ENCODE measurements at regions not wholly inside any gene's neighbourhood (a gene's known extent, or its start where the extent isn't known, plus 50 kb on each side); places are given as distances from the start of the nearest gene placed in this dataset.

DNA sequence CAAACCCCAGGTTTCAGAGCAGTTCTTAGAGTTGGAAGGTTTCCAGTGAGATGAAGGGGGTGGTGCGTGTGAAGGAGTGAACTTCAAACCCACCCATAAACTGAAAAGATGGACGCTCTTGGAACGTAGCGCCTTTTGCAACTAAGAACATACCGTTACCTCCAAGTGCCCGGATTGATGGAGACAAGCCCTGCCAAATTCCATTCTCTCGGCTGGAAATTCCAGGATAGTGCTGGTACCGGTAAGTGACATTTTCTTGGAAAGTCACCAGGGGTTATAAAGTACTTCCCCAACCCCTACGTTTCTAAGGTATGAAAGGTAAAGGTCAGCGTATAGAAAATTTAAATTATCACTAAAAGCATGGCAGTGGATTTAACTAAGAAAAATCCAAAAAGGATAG lies 91.6 kb upstream of the CLDN14 start:
- Histone ChIP-seq H3K4me1 (ENCODE audit: control insufficient read depth, insufficient read depth, low read length) (no peaks in the 10 kb centered on the region), H3K27me3 (ENCODE audit: control insufficient read depth, insufficient read depth, low read length) (peaks cover 12% of the 10 kb centered on the region), H3K9me3 (ENCODE audit: control insufficient read depth, low read depth, low read length) (no peaks in the 10 kb centered on the region), H3K36me3 (ENCODE audit: control insufficient read depth, insufficient read depth, low read length) (no peaks in the 10 kb centered on the region), H3K27ac (ENCODE audit: low read length) (no peak overlapping the region), H3K4me3 (ENCODE audit: low read length) (no peak overlapping the region)
- no CpG with 5 or more reads among the region's 10 CpGs for WGBS (ENCODE audit: insufficient coverage, low lambda C conversion rate)
- no peak for DNase-seq

DNA sequence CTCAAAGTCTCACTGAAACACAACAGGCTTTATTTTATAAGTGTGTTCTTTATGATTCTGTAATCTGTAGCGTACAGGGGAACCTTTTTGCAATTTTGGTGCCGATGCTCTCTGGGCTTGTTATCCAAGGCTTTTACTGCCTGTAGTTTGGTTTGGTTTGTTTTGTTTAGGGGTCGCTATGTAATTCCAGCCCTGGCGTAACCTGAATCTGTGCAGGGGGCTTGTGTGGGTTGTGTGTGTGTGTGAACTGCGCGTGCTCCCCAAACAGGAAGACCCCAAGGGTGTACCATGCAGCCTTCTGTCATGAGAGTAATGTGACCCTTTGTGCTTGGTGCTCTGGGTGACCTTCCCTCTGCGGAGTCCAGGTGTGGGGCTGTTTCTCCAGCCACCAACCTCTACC lies 92.1 kb upstream of the CLDN14 start:
- Histone ChIP-seq H3K4me3 (ENCODE audit: low read length) (no peak overlapping the region), H3K27ac (ENCODE audit: low read length) (no peak overlapping the region)
- WGBS (ENCODE audit: insufficient coverage, low lambda C conversion rate): no CpG with 5 or more reads among the region's 7 CpGs

DNA sequence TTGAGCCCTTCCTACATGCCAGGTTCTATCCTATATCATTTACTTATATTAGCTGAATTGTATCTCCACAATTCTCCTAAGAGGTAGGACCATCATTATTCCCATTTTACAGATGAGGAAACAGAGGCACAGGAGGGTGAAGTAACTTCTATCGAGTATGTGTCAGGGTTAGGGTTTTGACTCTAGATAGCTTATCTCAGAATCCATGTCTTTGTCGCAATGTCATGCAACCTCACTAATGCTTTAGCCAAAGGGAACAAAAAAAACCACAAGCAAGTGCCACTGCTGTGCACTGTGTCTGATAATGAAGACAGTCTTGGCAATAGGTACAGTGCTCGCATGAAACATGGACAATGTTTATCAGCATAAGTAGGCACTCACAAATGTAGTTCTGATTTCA lies 95.4 kb upstream of the CLDN14 start:
- WGBS (ENCODE audit: insufficient coverage, low lambda C conversion rate): no CpG with 5 or more reads among the region's 3 CpGs
- Histone ChIP-seq H3K27ac (ENCODE audit: low read length) (no peak overlapping the region), H3K4me3 (ENCODE audit: low read length) (no peak overlapping the region), H3K27me3 (ENCODE audit: control insufficient read depth, insufficient read depth, low read length) (peaks cover 2% of the 10 kb centered on the region), H3K4me1 (ENCODE audit: control insufficient read depth, insufficient read depth, low read length) (no peaks in the 10 kb centered on the region), H3K36me3 (ENCODE audit: control insufficient read depth, insufficient read depth, low read length) (no peaks in the 10 kb centered on the region), H3K9me3 (ENCODE audit: control insufficient read depth, low read depth, low read length) (no peaks in the 10 kb centered on the region)
- no peak for DNase-seq

More for the DNA sequence above, 92.1 kb upstream of the CLDN14 start:
- no peak for DNase-seq
- H3K4me1 ChIP-seq (ENCODE audit: control insufficient read depth, insufficient read depth, low read length): no peaks in the 10 kb centered on the region
- H3K9me3 ChIP-seq (ENCODE audit: control insufficient read depth, low read depth, low read length): no peaks in the 10 kb centered on the region
- no peaks in the 10 kb centered on the region for H3K36me3 ChIP-seq (ENCODE audit: control insufficient read depth, insufficient read depth, low read length)
- peaks cover 7% of the 10 kb centered on the region for H3K27me3 ChIP-seq (ENCODE audit: control insufficient read depth, insufficient read depth, low read length)

DNA sequence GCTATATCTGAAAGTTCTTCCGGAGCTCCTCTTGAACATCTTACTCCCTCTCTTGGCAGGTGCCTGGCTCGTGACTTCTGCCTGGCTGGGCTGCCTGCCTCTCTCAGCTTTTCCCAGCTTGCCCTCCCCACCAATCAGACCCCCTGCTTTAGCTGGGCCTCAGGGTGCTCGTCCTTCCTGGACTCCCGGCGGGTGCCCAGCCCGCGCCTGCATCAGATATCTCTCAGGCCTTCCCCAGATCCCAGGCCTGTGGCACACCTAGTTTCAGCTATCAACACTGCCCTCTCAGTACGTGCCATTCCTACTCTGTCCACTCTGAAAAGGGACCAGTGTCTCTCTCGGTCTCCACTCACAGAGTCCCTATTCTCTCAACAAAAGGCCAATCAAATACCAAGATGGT lies 96.5 kb upstream of the CLDN14 start:
- H3K27me3 ChIP-seq (ENCODE audit: control insufficient read depth, insufficient read depth, low read length): peaks cover under 1% of the 10 kb centered on the region

DNA sequence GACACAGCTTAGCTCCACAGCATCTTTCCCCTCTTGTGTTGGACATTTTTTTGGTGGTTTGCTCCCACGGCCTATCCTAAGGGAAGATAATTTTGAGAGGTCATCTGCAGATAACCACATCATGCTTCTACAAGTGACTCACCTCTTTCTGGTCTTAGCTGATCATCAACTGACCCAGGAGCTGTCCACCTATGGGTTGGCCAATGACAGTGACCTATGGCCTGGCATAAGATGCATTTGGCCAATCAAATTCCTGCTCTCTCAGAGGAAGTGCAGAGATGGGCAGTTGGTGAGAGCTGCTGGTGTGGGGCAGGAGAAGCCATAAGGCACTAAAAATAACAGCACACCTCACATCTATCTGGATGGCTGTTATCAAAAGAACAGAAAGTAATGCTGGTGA lies 100.0 kb upstream of the CLDN14 start:
- Histone ChIP-seq H3K36me3 (ENCODE audit: control insufficient read depth, insufficient read depth, low read length) (no peaks in the 10 kb centered on the region), H3K4me3 (ENCODE audit: low read length) (no peak overlapping the region), H3K9me3 (ENCODE audit: control insufficient read depth, low read depth, low read length) (no peaks in the 10 kb centered on the region), H3K4me1 (ENCODE audit: control insufficient read depth, insufficient read depth, low read length) (no peaks in the 10 kb centered on the region), H3K27ac (ENCODE audit: low read length) (no peak overlapping the region), H3K27me3 (ENCODE audit: control insufficient read depth, insufficient read depth, low read length) (peaks cover 2% of the 10 kb centered on the region)
- DNase-seq: no peak
- no CpG with 5 or more reads among the region's 1 CpG for WGBS (ENCODE audit: insufficient coverage, low lambda C conversion rate)

More for the DNA sequence above, 96.5 kb upstream of the CLDN14 start:
- H3K36me3 ChIP-seq (ENCODE audit: control insufficient read depth, insufficient read depth, low read length): no peaks in the 10 kb centered on the region
- H3K4me3 ChIP-seq (ENCODE audit: low read length): no peak overlapping the region
- no peak overlapping the region for H3K27ac ChIP-seq (ENCODE audit: low read length)
- no peaks in the 10 kb centered on the region for H3K9me3 ChIP-seq (ENCODE audit: control insufficient read depth, low read depth, low read length)
- no CpG with 5 or more reads among the region's 9 CpGs for WGBS (ENCODE audit: insufficient coverage, low lambda C conversion rate)
- no peaks in the 10 kb centered on the region for H3K4me1 ChIP-seq (ENCODE audit: control insufficient read depth, insufficient read depth, low read length)
- DNase-seq: no peak

DNA sequence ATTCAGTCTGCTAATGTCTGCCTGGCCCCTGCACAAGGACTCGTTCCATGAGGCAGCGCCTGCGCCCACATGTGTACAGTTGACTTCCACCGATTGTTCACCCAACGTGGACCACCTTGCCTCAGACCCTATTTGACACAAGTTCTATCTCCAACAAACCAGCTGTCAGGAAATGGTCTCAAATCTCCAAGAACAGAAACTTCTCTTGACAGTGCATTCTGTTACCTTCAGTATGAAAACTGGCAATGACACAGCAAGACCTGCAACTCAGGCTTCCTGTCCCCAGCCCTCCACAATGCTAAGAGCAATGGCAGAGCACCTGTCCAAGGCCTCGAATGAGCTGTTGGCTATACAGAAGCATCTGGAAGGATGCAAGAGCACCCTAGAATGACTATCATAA lies 102.3 kb upstream of the CLDN14 start:
- H3K4me3 ChIP-seq (ENCODE audit: low read length): no peak overlapping the region
- 94% methylated on average over 5 of the region's 6 CpGs for WGBS (ENCODE audit: insufficient coverage, low lambda C conversion rate)
- DNase-seq: no peak

DNA sequence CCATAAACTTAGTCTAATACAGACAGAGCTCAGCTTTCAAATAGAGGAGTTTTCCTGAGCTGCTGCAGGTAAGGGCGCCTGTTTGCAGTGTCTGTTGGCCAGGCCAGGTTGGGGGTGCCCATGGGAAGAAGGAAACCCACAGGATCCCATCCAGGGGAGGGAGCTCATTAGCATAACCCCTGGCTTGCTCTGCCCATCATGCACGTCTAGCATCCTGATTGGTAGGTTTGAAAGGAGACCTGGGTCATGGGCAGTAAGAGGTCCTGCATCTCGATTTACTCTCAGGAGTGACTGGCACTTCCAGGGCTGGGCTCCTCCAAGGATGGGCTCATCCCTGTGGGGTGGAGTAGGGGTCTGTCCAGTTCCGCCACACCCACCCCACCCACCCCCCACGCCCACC lies 103.7 kb upstream of the CLDN14 start:
- DNase-seq: no peak
- no peaks in the 10 kb centered on the region for H3K4me1 ChIP-seq (ENCODE audit: control insufficient read depth, insufficient read depth, low read length)
- H3K27ac ChIP-seq (ENCODE audit: low read length): no peak overlapping the region
- H3K27me3 ChIP-seq (ENCODE audit: control insufficient read depth, insufficient read depth, low read length): peaks cover 6% of the 10 kb centered on the region
- no CpG with 5 or more reads among the region's 5 CpGs for WGBS (ENCODE audit: insufficient coverage, low lambda C conversion rate)
- H3K4me3 ChIP-seq (ENCODE audit: low read length): no peak overlapping the region
- H3K36me3 ChIP-seq (ENCODE audit: control insufficient read depth, insufficient read depth, low read length): no peaks in the 10 kb centered on the region
- no peaks in the 10 kb centered on the region for H3K9me3 ChIP-seq (ENCODE audit: control insufficient read depth, low read depth, low read length)

More for the DNA sequence above, 102.3 kb upstream of the CLDN14 start:
- Histone ChIP-seq H3K9me3 (ENCODE audit: control insufficient read depth, low read depth, low read length) (no peaks in the 10 kb centered on the region), H3K36me3 (ENCODE audit: control insufficient read depth, insufficient read depth, low read length) (no peaks in the 10 kb centered on the region), H3K27ac (ENCODE audit: low read length) (no peak overlapping the region), H3K4me1 (ENCODE audit: control insufficient read depth, insufficient read depth, low read length) (no peaks in the 10 kb centered on the region), H3K27me3 (ENCODE audit: control insufficient read depth, insufficient read depth, low read length) (peaks cover 3% of the 10 kb centered on the region)

DNA sequence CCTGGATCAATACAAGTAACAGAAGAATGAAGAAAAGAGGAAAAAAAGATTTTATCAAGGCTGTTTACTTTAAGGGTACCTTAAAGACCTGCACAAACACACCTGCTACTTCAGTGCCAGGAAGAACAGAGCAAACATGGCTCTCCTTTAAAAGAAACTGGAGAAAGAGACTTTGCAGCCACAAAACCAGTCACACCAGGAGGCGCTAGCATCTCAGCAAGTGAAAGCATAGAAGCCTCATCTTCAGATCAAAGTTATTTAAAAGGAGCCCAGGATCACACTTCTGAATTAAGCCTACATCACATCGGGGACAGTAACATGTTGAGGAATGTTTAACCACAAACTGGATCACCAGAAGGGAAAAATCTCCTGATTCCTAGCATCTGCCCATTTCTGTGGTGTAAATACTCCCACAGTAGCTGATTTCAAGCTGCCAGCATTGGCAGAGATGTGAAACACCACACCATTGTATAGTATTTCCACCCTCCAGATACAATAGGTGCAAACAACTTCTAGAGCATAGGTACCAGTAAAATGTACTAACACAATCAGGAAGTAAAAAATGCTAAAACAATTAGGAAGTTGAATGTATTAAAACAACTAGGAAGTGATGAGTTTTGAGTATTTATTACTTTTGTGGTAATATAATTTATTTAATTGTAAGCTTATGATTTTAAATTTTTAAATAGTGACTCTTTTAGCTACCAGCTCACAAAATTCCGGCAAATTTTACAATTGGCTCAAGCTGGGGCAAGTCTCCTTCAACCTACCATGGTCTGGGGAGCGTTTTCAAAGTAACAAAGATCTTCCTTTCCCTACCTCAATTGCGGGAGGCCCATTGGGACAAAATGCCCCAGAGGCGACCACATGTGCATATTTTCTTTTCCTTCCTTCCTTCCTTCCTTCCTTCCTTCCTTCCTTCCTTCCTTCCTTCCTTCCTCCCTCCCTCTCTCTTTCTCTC lies 105.3 kb upstream of the CLDN14 start:
- 100% methylated on average over 1 of the region's 6 CpGs for WGBS (ENCODE audit: insufficient coverage, low lambda C conversion rate)
- H3K4me3 ChIP-seq (ENCODE audit: low read length): no peak overlapping the region
- no peaks in the 10 kb centered on the region for H3K36me3 ChIP-seq (ENCODE audit: control insufficient read depth, insufficient read depth, low read length)
- H3K4me1 ChIP-seq (ENCODE audit: control insufficient read depth, insufficient read depth, low read length): no peaks in the 10 kb centered on the region
- no peak overlapping the region for H3K27ac ChIP-seq (ENCODE audit: low read length)
- H3K27me3 ChIP-seq (ENCODE audit: control insufficient read depth, insufficient read depth, low read length): peaks cover 6% of the 10 kb centered on the region
- no peaks in the 10 kb centered on the region for H3K9me3 ChIP-seq (ENCODE audit: control insufficient read depth, low read depth, low read length)
- DNase-seq: no peak

DNA sequence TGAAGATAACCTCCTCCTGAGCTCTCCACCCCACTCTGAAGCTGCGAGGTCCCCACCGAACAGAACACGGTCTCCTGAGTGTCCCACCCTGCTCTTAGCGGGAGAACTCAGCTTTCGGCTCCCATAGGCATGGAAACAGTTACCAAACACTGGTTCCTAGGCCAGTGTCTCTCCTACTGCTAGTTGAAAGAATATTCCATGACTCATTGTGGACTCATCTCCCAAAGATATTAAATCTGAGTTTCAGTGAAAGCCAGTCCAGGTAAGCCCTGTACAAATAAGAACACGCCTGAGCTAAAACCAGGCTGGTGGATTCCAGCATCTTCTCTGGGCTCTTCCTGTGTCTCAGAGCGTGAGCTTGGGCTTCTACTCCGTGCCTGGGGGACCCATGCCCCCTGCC lies 107.5 kb upstream of the CLDN14 start:
- Histone ChIP-seq H3K36me3 (ENCODE audit: control insufficient read depth, insufficient read depth, low read length) (no peaks in the 10 kb centered on the region), H3K27ac (ENCODE audit: low read length) (no peak overlapping the region), H3K4me1 (ENCODE audit: control insufficient read depth, insufficient read depth, low read length) (no peaks in the 10 kb centered on the region), H3K4me3 (ENCODE audit: low read length) (no peak overlapping the region), H3K27me3 (ENCODE audit: control insufficient read depth, insufficient read depth, low read length) (peaks cover 6% of the 10 kb centered on the region), H3K9me3 (ENCODE audit: control insufficient read depth, low read depth, low read length) (no peaks in the 10 kb centered on the region)
- no peak for DNase-seq
- no CpG with 5 or more reads among the region's 8 CpGs for WGBS (ENCODE audit: insufficient coverage, low lambda C conversion rate)

DNA sequence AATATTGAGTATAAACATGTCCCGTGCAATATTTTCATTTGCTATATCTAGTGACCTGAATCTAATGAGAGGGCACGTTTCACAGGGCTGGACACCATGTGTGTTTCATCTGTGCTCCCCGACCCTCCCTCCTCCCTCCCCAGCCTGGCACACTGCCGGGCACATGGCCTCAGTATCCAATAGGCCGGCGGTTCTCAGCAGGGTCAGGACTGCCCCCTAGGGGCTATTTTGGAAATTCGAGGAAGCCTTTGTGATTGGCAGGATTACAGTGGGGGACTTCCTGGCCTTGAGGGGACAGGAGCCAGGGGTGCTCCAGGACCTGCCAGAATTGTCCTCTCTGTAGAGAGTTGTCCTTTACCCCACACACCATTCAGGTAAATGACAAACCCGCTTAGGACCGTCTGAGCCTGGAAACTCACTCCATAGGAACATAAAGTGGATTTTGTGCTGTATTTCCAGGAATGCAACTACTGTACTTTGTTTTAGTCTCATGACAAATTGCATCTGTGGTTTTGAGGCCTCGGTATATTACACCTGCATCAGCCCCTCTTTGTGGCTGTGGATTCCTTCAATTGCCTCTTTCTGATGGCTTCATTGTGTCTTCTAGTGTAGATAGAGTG lies 109.5 kb upstream of the SIM2 start:
- Histone ChIP-seq H3K9me3 (ENCODE audit: control insufficient read depth, low read depth, low read length) (no peaks in the 10 kb centered on the region), H3K27me3 (ENCODE audit: control insufficient read depth, insufficient read depth, low read length) (peaks cover 3% of the 10 kb centered on the region), H3K36me3 (ENCODE audit: control insufficient read depth, insufficient read depth, low read length) (no peaks in the 10 kb centered on the region), H3K27ac (ENCODE audit: low read length) (no peak overlapping the region), H3K4me1 (ENCODE audit: control insufficient read depth, insufficient read depth, low read length) (no peaks in the 10 kb centered on the region), H3K4me3 (ENCODE audit: low read length) (no peak overlapping the region)
- no peak for DNase-seq
- WGBS (ENCODE audit: insufficient coverage, low lambda C conversion rate): 83% methylated on average over 1 of the region's 10 CpGs
